H9 (cell line): ENCODE measurements at regions not wholly inside any gene's neighbourhood (a gene's known extent, or its start where the extent isn't known, plus 50 kb on each side); places are given as distances from the start of the nearest gene placed in this dataset.

Experiments
- DNase-seq: peaks from one replicate; pipeline ENCODE4 v3.0.0-alpha.2; 2017
- H2AFZ ChIP-seq: one replicate; pipeline ENCODE4 v1.6.1; 2013; ENCODE audit warnings: mild to moderate bottlenecking, low read length, control low read depth, moderate library complexity
- H2AK5ac ChIP-seq: 2 replicates; pipeline ENCODE4 v1.6.1; 2013; ENCODE audit warnings: low read length, control low read depth, mixed read lengths; ENCODE audit not compliant: insufficient read length
- H2BK120ac ChIP-seq: one replicate; pipeline ENCODE4 v1.6.1; 2013; ENCODE audit warnings: low read depth, mild to moderate bottlenecking, low read length, control low read depth, inconsistent platforms; ENCODE audit not compliant: poor library complexity, severe bottlenecking
- H2BK12ac ChIP-seq: 2 replicates; pipeline ENCODE4 v1.6.1; 2013; ENCODE audit warnings: low read length, control low read depth, mixed read lengths, low read depth; ENCODE audit not compliant: insufficient read length
- H2BK15ac ChIP-seq: 2 replicates; pipeline ENCODE4 v1.6.1; 2013; ENCODE audit warnings: low read depth, low read length, control low read depth
- H2BK20ac ChIP-seq: one replicate; pipeline ENCODE4 v1.6.1; 2013; ENCODE audit warnings: low read depth, mild to moderate bottlenecking, low read length, control low read depth, inconsistent platforms; ENCODE audit not compliant: poor library complexity, severe bottlenecking
- H2BK5ac ChIP-seq: 2 replicates; pipeline ENCODE4 v1.6.1; 2013; ENCODE audit warnings: low read length, control low read depth, mixed read lengths; ENCODE audit not compliant: insufficient read length
- H3K14ac ChIP-seq: 2 replicates; pipeline ENCODE4 v1.6.1; 2013; ENCODE audit warnings: low read length, control low read depth; ENCODE audit not compliant: insufficient read depth
- H3K18ac ChIP-seq: 2 replicates; pipeline ENCODE4 v1.6.1; 2013; ENCODE audit warnings: low read depth, mild to moderate bottlenecking, mixed read lengths, low read length, control low read depth; ENCODE audit not compliant: insufficient read length
- H3K23ac ChIP-seq: 2 replicates; pipeline ENCODE4 v1.6.1; 2013; ENCODE audit warnings: low read length, control low read depth, mixed read lengths, low read depth; ENCODE audit not compliant: insufficient read length
- H3K23me2 ChIP-seq: 2 replicates; pipeline ENCODE4 v1.6.1; 2013; ENCODE audit warnings: low read depth, mild to moderate bottlenecking, mixed read lengths, low read length, control low read depth; ENCODE audit not compliant: insufficient read length, poor library complexity, severe bottlenecking
- H3K27ac ChIP-seq: 2 replicates; pipeline ENCODE4 v1.5.1; 2013; ENCODE audit warnings: low read length, control low read depth, mixed read lengths, low read depth; ENCODE audit not compliant: insufficient read length
- H3K27me3 ChIP-seq: 2 replicates; pipeline ENCODE4 v1.6.1; 2013; ENCODE audit warnings: low read length, control low read depth, inconsistent platforms; ENCODE audit not compliant: insufficient read depth
- H3K4ac ChIP-seq: 2 replicates; pipeline ENCODE4 v1.6.1; 2013; ENCODE audit warnings: low read depth, mild to moderate bottlenecking, control low read depth, inconsistent platforms, low read length, moderate library complexity
- H3K4me1 ChIP-seq: 2 replicates; pipeline ENCODE4 v1.6.1; 2013; ENCODE audit warnings: low read length, control low read depth, inconsistent platforms; ENCODE audit not compliant: insufficient read depth
- H3K4me2 ChIP-seq: 2 replicates; pipeline ENCODE4 v1.6.1; 2013; ENCODE audit warnings: low read length, control low read depth, mixed read lengths; ENCODE audit not compliant: insufficient read length, insufficient read depth
- H3K56ac ChIP-seq: 2 replicates; pipeline ENCODE4 v1.6.1; 2013; ENCODE audit warnings: low read depth, mild to moderate bottlenecking, mixed read lengths, low read length, control low read depth; ENCODE audit not compliant: insufficient read length
- H3K79me1 ChIP-seq: 2 replicates; pipeline ENCODE4 v1.6.1; 2013; ENCODE audit warnings: low read depth, mild to moderate bottlenecking, moderate library complexity, low read length, control low read depth, inconsistent platforms; ENCODE audit not compliant: insufficient read depth, poor library complexity, severe bottlenecking
- H3K79me2 ChIP-seq: 2 replicates; pipeline ENCODE4 v1.6.1; 2013; ENCODE audit warnings: low read length, control low read depth, inconsistent platforms; ENCODE audit not compliant: insufficient read depth
- H3K9ac ChIP-seq: 2 replicates; pipeline ENCODE4 v1.6.1; 2013; ENCODE audit warnings: low read length, control low read depth, mixed read lengths; ENCODE audit not compliant: insufficient read length; ENCODE audit errors: extremely low read depth
- H3K9me3 ChIP-seq: one replicate; pipeline ENCODE4 v1.6.1; 2013; ENCODE audit warnings: low read depth, low read length, inconsistent platforms; ENCODE audit not compliant: control insufficient read depth
- H3T11ph ChIP-seq: one replicate; pipeline ENCODE4 v1.6.1; 2013; ENCODE audit warnings: mild to moderate bottlenecking, low read length, control low read depth, inconsistent platforms
- H4K20me1 ChIP-seq: one replicate; pipeline ENCODE4 v1.6.1; 2013; ENCODE audit not compliant: control insufficient read depth, insufficient read length, insufficient read depth
- H4K5ac ChIP-seq: 2 replicates; pipeline ENCODE4 v1.6.1; 2013; ENCODE audit warnings: low read depth, mild to moderate bottlenecking, mixed read lengths, low read length, control low read depth; ENCODE audit not compliant: insufficient read length
- H4K8ac ChIP-seq: replicated peaks from 2 replicates; pipeline ENCODE4 v1.6.1; 2013; ENCODE audit warnings: low read length, control low read depth, mixed read lengths, low read depth; ENCODE audit not compliant: insufficient read length
- H4K91ac ChIP-seq: 2 replicates; pipeline ENCODE4 v1.6.1; 2013; ENCODE audit warnings: low read depth, mild to moderate bottlenecking, moderate library complexity, mixed read lengths, low read length, control low read depth; ENCODE audit not compliant: insufficient read length
- H3K27ac Mint-ChIP-seq, 3 experiments: 2 replicates in 2 of 3; 3 replicates in 1 of 3; pipeline ENCODE4 v1.8.0; 2020 to 2021; ENCODE audit warnings: mixed read lengths in 3 of 3, mild to moderate bottlenecking in 1 of 3, moderate library complexity in 1 of 3
- H3K27me3 Mint-ChIP-seq: 2 replicates; pipeline ENCODE4 v1.8.0; 2021; ENCODE audit warnings: low read depth, mild to moderate bottlenecking, moderate library complexity, mixed read lengths
- H3K36me3 Mint-ChIP-seq, 3 experiments: 2 replicates in 2 of 3; 3 replicates in 1 of 3; pipeline ENCODE4 v1.8.0; 2020 to 2021; ENCODE audit warnings: low read depth in 3 of 3, mixed read lengths in 3 of 3; ENCODE audit not compliant: insufficient read depth in 1 of 3
- H3K4me1 Mint-ChIP-seq, 2 experiments: 2 replicates each; pipeline ENCODE4 v1.8.0; 2020; ENCODE audit warnings: mixed read lengths in 2 of 2
- H3K4me3 Mint-ChIP-seq, 2 experiments: 2 replicates in 1 of 2; 3 replicates in 1 of 2; pipeline ENCODE4 v1.8.0; 2020 to 2021; ENCODE audit warnings: mild to moderate bottlenecking in 2 of 2, mixed read lengths in 2 of 2, moderate library complexity in 1 of 2
- H3K9me3 Mint-ChIP-seq, 2 experiments: 2 replicates in 1 of 2; 3 replicates in 1 of 2; pipeline ENCODE4 v1.8.0; 2020; ENCODE audit warnings: mild to moderate bottlenecking in 2 of 2, mixed read lengths in 2 of 2, moderate library complexity in 1 of 2
- CTCF ChIP-seq: fragments of 200-600 bp; sonication (generic); conservative IDR thresholded peaks from 3 replicates; pipeline ENCODE4 v1.8.0; 2021; ENCODE audit warnings: antibody characterized with exemption, mild to moderate bottlenecking
- WGBS: extraction: QIAGEN DNeasy Blood & Tissue Kit; methylation state at CpG from one replicate; pipeline ENCODE4 v1.1.7; 2013; ENCODE audit warnings: missing lambda C conversion rate, low lambda C conversion rate, mixed read lengths; ENCODE audit not compliant: insufficient read length; ENCODE audit errors: extremely low coverage; 5-methylcytosine and 5-hydroxymethylcytosine counted together

GRCh38 chr3:70393881-70394612 is 81.6 kb upstream of the MDFIC2 start:
- H3K23me2 ChIP-seq = no peaks in the 10 kb centered on the region
- H4K20me1 ChIP-seq = no peaks in the 10 kb centered on the region
- H3K4ac ChIP-seq = no peak overlapping the region
- WGBS = no CpG with 5 or more reads among the region's 11 CpGs
- H3K9me3 ChIP-seq = no peaks in the 10 kb centered on the region
- H3K36me3 Mint-ChIP-seq = peaks cover 0 to 4% (median under 1%) of the 10 kb centered on the region in 3 experiments; a peak in 2 of 7 replicates
- H2AFZ ChIP-seq = no peak overlapping the region
- H3K4me3 Mint-ChIP-seq = no peak overlapping the region
- H3K27ac ChIP-seq = no peak overlapping the region
- no peak overlapping the region for H3K18ac ChIP-seq
- H2AK5ac ChIP-seq = no peak overlapping the region
- H4K91ac ChIP-seq = no peak overlapping the region
- no peak for TF ChIP-seq CTCF
- H3K79me1 ChIP-seq = no peaks in the 10 kb centered on the region
- H2BK12ac ChIP-seq = no peak overlapping the region
- no peak overlapping the region for H3K4me2 ChIP-seq
- no peak overlapping the region for H4K8ac ChIP-seq
- no peak overlapping the region for H2BK20ac ChIP-seq
- no peaks in the 10 kb centered on the region for H3K79me2 ChIP-seq
- H3K27ac Mint-ChIP-seq = peak overlapping the region in 1 of 3 experiments; percentile 59; a peak in 1 of 7 replicates
- H3K23ac ChIP-seq = no peak overlapping the region
- H3T11ph ChIP-seq = no peak overlapping the region
- no peaks in the 10 kb centered on the region for H3K27me3 Mint-ChIP-seq
- no peaks in the 10 kb centered on the region for H3K4me1 ChIP-seq
- H2BK120ac ChIP-seq = no peak overlapping the region
- H3K9ac ChIP-seq = no peak overlapping the region
- no peak overlapping the region for H4K5ac ChIP-seq
- H3K9me3 Mint-ChIP-seq = peaks cover 0 to under 1% of the 10 kb centered on the region in 2 experiments; a peak in 2 of 5 replicates
- H3K56ac ChIP-seq = no peak overlapping the region
- H3K27me3 ChIP-seq = no peaks in the 10 kb centered on the region
- peaks cover 0 to 5% of the 10 kb centered on the region in 2 experiments; a peak in 2 of 4 replicates for H3K4me1 Mint-ChIP-seq
- no peak overlapping the region for H2BK15ac ChIP-seq
- H3K14ac ChIP-seq = no peak overlapping the region
- DNase-seq = no peak
- H2BK5ac ChIP-seq = no peak overlapping the region
